GM23338 (cell line): ENCODE measurements at regions not wholly inside any gene's neighbourhood (a gene's known extent, or its start where the extent isn't known, plus 50 kb on each side); places are given as distances from the start of the nearest gene placed in this dataset.

Source experiments
- CREB1 ChIP-seq: fragments of 250-450 bp; sonication (Bioruptor Pico); IDR thresholded peaks from 2 replicates; pipeline ENCODE4 v1.5.0; 2020; ENCODE audit warnings: low read depth, mild to moderate bottlenecking, moderate library complexity
- CTCF ChIP-seq, 2 experiments: fragments of 200-600 bp in 1 of 2; sonication (generic) in 1 of 2; conservative IDR thresholded peaks; 2 replicates each; pipeline versions ENCODE4 v1.5.1 to v1.6.1; 2016 to 2017; ENCODE audit warnings: antibody characterized with exemption in 2 of 2, low read depth in 2 of 2, mild to moderate bottlenecking in 2 of 2, moderate library complexity in 1 of 2
- ETS1 ChIP-seq: IDR thresholded peaks from 2 replicates; pipeline ENCODE4 v1.6.1; 2016; ENCODE audit warnings: antibody characterized with exemption
- EZH2 ChIP-seq: fragments of 200-600 bp; sonication (generic); IDR thresholded peaks from one replicate; pipeline ENCODE4 v1.8.0; 2017; ENCODE audit warnings: antibody characterized with exemption, mild to moderate bottlenecking, low read depth; ENCODE audit not compliant: unreplicated experiment
- EZH2phosphoT487 ChIP-seq: fragments of 200-600 bp; sonication (generic); IDR thresholded peaks from one replicate; pipeline ENCODE4 v1.8.1; 2018; ENCODE audit warnings: antibody characterized with exemption; ENCODE audit not compliant: unreplicated experiment
- JUNB ChIP-seq: IDR thresholded peaks from one replicate; pipeline ENCODE4 v1.6.1; 2016; ENCODE audit warnings: antibody characterized with exemption; ENCODE audit not compliant: unreplicated experiment
- NANOG ChIP-seq: IDR thresholded peaks from 2 replicates; pipeline ENCODE4 v1.6.1; 2016; ENCODE audit warnings: antibody characterized with exemption, borderline replicate concordance
- POLR2AphosphoS5 ChIP-seq: IDR thresholded peaks from 2 replicates; pipeline ENCODE4 v1.6.1; 2016; ENCODE audit warnings: antibody characterized with exemption, low read depth
- ZNF114 ChIP-seq: fragments of 250-450 bp; sonication (Bioruptor Pico); IDR thresholded peaks from 2 replicates; pipeline ENCODE4 v1.5.0; 2020; ENCODE audit warnings: mild to moderate bottlenecking, moderate library complexity
- ZNF331 ChIP-seq: fragments of 250-450 bp; sonication (Bioruptor Pico); IDR thresholded peaks from 2 replicates; pipeline ENCODE4 v1.5.0; 2020; ENCODE audit warnings: low read depth, mild to moderate bottlenecking, moderate library complexity
- TF ChIP-seq, protein P1 (sequence below): IDR thresholded peaks from one replicate; pipeline ENCODE4 v1.6.1; 2018; ENCODE audit warnings: antibody characterized with exemption; ENCODE audit not compliant: unreplicated experiment

GRCh38 chr13:106814463-106814862, 246.5 kb upstream of the ARGLU1 start:
- TF ChIP-seq CTCF (conservative IDR thresholded peaks at IDR 0.05; ENCODE audit: low read depth in 2 of 2) (no peak), EZH2 (no peak), POLR2AphosphoS5 (no peak), ETS1 (no peak), JUNB (no peak), EZH2phosphoT487 (no peak), CREB1 (no peak), ZNF114 (CRISPR knock-in tag) (no peak), NANOG (no peak), ZNF331 (CRISPR knock-in tag) (no peak)
- TF ChIP-seq, protein P1, sequence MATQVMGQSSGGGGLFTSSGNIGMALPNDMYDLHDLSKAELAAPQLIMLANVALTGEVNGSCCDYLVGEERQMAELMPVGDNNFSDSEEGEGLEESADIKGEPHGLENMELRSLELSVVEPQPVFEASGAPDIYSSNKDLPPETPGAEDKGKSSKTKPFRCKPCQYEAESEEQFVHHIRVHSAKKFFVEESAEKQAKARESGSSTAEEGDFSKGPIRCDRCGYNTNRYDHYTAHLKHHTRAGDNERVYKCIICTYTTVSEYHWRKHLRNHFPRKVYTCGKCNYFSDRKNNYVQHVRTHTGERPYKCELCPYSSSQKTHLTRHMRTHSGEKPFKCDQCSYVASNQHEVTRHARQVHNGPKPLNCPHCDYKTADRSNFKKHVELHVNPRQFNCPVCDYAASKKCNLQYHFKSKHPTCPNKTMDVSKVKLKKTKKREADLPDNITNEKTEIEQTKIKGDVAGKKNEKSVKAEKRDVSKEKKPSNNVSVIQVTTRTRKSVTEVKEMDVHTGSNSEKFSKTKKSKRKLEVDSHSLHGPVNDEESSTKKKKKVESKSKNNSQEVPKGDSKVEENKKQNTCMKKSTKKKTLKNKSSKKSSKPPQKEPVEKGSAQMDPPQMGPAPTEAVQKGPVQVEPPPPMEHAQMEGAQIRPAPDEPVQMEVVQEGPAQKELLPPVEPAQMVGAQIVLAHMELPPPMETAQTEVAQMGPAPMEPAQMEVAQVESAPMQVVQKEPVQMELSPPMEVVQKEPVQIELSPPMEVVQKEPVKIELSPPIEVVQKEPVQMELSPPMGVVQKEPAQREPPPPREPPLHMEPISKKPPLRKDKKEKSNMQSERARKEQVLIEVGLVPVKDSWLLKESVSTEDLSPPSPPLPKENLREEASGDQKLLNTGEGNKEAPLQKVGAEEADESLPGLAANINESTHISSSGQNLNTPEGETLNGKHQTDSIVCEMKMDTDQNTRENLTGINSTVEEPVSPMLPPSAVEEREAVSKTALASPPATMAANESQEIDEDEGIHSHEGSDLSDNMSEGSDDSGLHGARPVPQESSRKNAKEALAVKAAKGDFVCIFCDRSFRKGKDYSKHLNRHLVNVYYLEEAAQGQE, result no peak
